GM23248 (cell line): ENCODE measurements at regions not wholly inside any gene's neighbourhood (a gene's known extent, or its start where the extent isn't known, plus 50 kb on each side); places are given as distances from the start of the nearest gene placed in this dataset.

ENCODE experiments used
- DNase-seq: peaks from one replicate; pipeline ENCODE4 v3.0.0-alpha.2; 2015
- H2AFZ ChIP-seq: fragments of 200-600 bp; sonication (generic); 2 replicates; pipeline ENCODE4 v1.6.1; 2016; ENCODE audit warnings: antibody characterized with exemption
- H3F3A ChIP-seq: fragments of 200-600 bp; sonication (generic); 2 replicates; pipeline ENCODE4 v1.6.1; 2016; ENCODE audit warnings: mild to moderate bottlenecking, antibody characterized with exemption, mixed run types; ENCODE audit not compliant: insufficient read depth
- H3K27ac ChIP-seq: fragments of 200-600 bp; sonication (generic); 2 replicates; pipeline ENCODE4 v1.5.1; 2016; ENCODE audit warnings: mild to moderate bottlenecking
- H3K27me3 ChIP-seq: fragments of 200-600 bp; sonication (generic); replicated peaks from 2 replicates; pipeline ENCODE4 v1.6.1; 2016; ENCODE audit warnings: mild to moderate bottlenecking; ENCODE audit not compliant: insufficient read depth
- H3K36me3 ChIP-seq: fragments of 200-600 bp; sonication (generic); 2 replicates; pipeline ENCODE4 v1.6.1; 2016; ENCODE audit warnings: low read depth, mild to moderate bottlenecking
- H3K4me1 ChIP-seq: fragments of 200-600 bp; sonication (generic); 2 replicates; pipeline ENCODE4 v1.6.1; 2016; ENCODE audit warnings: mild to moderate bottlenecking; ENCODE audit not compliant: insufficient read depth
- H3K4me2 ChIP-seq: fragments of 200-600 bp; sonication (generic); one replicate; pipeline ENCODE4 v1.6.1; 2016; ENCODE audit warnings: mild to moderate bottlenecking; ENCODE audit not compliant: unreplicated experiment
- H3K4me3 ChIP-seq: fragments of 200-600 bp; sonication (generic); 2 replicates; pipeline ENCODE4 v1.5.1; 2016; ENCODE audit warnings: mild to moderate bottlenecking
- H3K79me2 ChIP-seq: fragments of 200-600 bp; sonication (generic); 2 replicates; pipeline ENCODE4 v1.6.1; 2016; ENCODE audit warnings: mild to moderate bottlenecking; ENCODE audit not compliant: insufficient read depth
- H3K9ac ChIP-seq: fragments of 200-600 bp; sonication (generic); 2 replicates; pipeline ENCODE4 v1.6.1; 2016; ENCODE audit warnings: mild to moderate bottlenecking
- H3K9me2 ChIP-seq: fragments of 200-600 bp; sonication (generic); 2 replicates; pipeline ENCODE4 v1.6.1; 2016; ENCODE audit warnings: mixed run types, mild to moderate bottlenecking, moderate library complexity; ENCODE audit not compliant: insufficient read depth
- H3K9me3 ChIP-seq: fragments of 200-600 bp; sonication (generic); one replicate; pipeline ENCODE4 v1.6.1; 2017; ENCODE audit warnings: low read depth
- H4K20me1 ChIP-seq: fragments of 200-600 bp; sonication (generic); 2 replicates; pipeline ENCODE4 v1.6.0; 2016; ENCODE audit not compliant: insufficient read depth
- EZH2 ChIP-seq: fragments of 200-600 bp; sonication (generic); IDR thresholded peaks from 2 replicates; pipeline ENCODE4 v1.6.1; 2018; ENCODE audit warnings: antibody characterized with exemption, mild to moderate bottlenecking; ENCODE audit not compliant: insufficient read depth, poor library complexity, severe bottlenecking
- EZH2phosphoT487 ChIP-seq: fragments of 200-600 bp; sonication (generic); IDR thresholded peaks from 2 replicates; pipeline ENCODE4 v1.6.1; 2018; ENCODE audit warnings: antibody characterized with exemption, moderate library complexity, mild to moderate bottlenecking, low read depth; ENCODE audit not compliant: insufficient read depth
- WGBS, 2 experiments: methylation state at CpG; one replicate each; pipeline ENCODE4 v1.1.6; 2015 to 2017; ENCODE audit warnings: low lambda C conversion rate in 2 of 2, low coverage in 1 of 2; ENCODE audit errors: missing lambda C conversion rate in 2 of 2; 5-methylcytosine and 5-hydroxymethylcytosine counted together
- in situ Hi-C: fragments of 300-500 bp; cut with MboI; formaldehyde crosslinking; loops from 2 replicates; pipeline ENCODE4 v1.15.0; 2020

DNA sequence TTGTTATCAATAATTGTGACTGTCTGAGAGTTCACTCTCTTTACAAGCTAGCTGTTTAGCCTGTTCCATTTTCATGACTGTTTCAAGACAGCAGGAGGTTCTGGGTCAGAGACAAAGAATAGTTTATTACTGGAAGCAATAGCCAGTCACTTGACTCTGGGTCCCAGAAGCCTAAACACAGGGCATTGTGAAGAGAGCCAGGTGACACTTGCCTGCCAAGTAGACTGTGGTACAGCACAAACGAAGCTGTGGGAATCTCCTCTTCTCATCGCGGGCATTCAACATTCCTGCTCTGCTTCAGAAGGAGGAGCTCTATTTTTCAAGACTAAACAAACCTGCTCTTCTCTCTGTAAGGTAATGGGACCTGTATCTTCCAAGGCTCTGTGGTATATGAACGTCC, 485.1 kb downstream of the TRIML1 start:
- no peak overlapping the region for H3K27ac ChIP-seq
- 2 to 3% methylated on average over 4 of the region's 4 CpGs for WGBS, 2 experiments
- no peak overlapping the region for H3K4me2 ChIP-seq
- H4K20me1 ChIP-seq: no peaks in the 10 kb centered on the region
- H3K4me3 ChIP-seq: no peak overlapping the region
- H3K79me2 ChIP-seq: no peaks in the 10 kb centered on the region
- no peak for DNase-seq
- in situ Hi-C loops: no loop called here
- no peaks in the 10 kb centered on the region for H3K9me2 ChIP-seq
- H3F3A ChIP-seq: no peaks in the 10 kb centered on the region
- H3K4me1 ChIP-seq: no peaks in the 10 kb centered on the region
- no peak overlapping the region for H2AFZ ChIP-seq
- TF ChIP-seq EZH2 (no peak), EZH2phosphoT487 (no peak)
- no peaks in the 10 kb centered on the region for H3K36me3 ChIP-seq
- no peak overlapping the region for H3K9ac ChIP-seq
- no peaks in the 10 kb centered on the region for H3K27me3 ChIP-seq
- H3K9me3 ChIP-seq: no peaks in the 10 kb centered on the region

GRCh38 chr4:188627892-188628291, 488.7 kb downstream of the TRIML1 start:
- no peaks in the 10 kb centered on the region for H3K36me3 ChIP-seq
- no peaks in the 10 kb centered on the region for H3K79me2 ChIP-seq
- 16 to 22% methylated on average over 1 of the region's 1 CpG for WGBS, 2 experiments
- H3K4me2 ChIP-seq: no peak overlapping the region
- no peaks in the 10 kb centered on the region for H3K9me3 ChIP-seq
- DNase-seq: no peak
- TF ChIP-seq EZH2phosphoT487 (no peak), EZH2 (no peak)
- in situ Hi-C loops: no loop called here
- H3K4me3 ChIP-seq: no peak overlapping the region
- H3K9me2 ChIP-seq: no peaks in the 10 kb centered on the region
- H3K4me1 ChIP-seq: no peaks in the 10 kb centered on the region
- no peaks in the 10 kb centered on the region for H4K20me1 ChIP-seq
- H3K27ac ChIP-seq: no peak overlapping the region
- H3K27me3 ChIP-seq: no peaks in the 10 kb centered on the region
- no peak overlapping the region for H3K9ac ChIP-seq
- H3F3A ChIP-seq: no peaks in the 10 kb centered on the region
- H2AFZ ChIP-seq: no peak overlapping the region

GRCh38 chr4:188639479-188640100, 500.3 kb downstream of the TRIML1 start:
- Histone ChIP-seq H3K27ac (no peak overlapping the region), H3K9ac (no peak overlapping the region), H3K27me3 (no peaks in the 10 kb centered on the region), H3K4me2 (no peak overlapping the region), H2AFZ (no peak overlapping the region), H3F3A (no peaks in the 10 kb centered on the region), H3K9me3 (no peaks in the 10 kb centered on the region), H4K20me1 (no peaks in the 10 kb centered on the region), H3K4me1 (no peaks in the 10 kb centered on the region), H3K36me3 (no peaks in the 10 kb centered on the region), H3K4me3 (no peak overlapping the region), H3K9me2 (no peaks in the 10 kb centered on the region), H3K79me2 (no peaks in the 10 kb centered on the region)
- in situ Hi-C loops: no loop called here
- DNase-seq: no peak
- WGBS, 2 experiments: 11 to 19% methylated on average over 4 of the region's 4 CpGs
- TF ChIP-seq EZH2phosphoT487 (no peak), EZH2 (no peak)

- TF ChIP-seq EZH2: no peak
- no peak for TF ChIP-seq EZH2phosphoT487
- Histone ChIP-seq H3K27ac (no peak overlapping the region), H3K27me3 (no peaks in the 10 kb centered on the region), H3K9me2 (no peaks in the 10 kb centered on the region), H3K36me3 (no peaks in the 10 kb centered on the region), H4K20me1 (no peaks in the 10 kb centered on the region), H2AFZ (no peak overlapping the region), H3K4me3 (no peak overlapping the region), H3F3A (no peaks in the 10 kb centered on the region), H3K9ac (no peak overlapping the region), H3K79me2 (no peaks in the 10 kb centered on the region), H3K4me2 (no peak overlapping the region), H3K4me1 (no peaks in the 10 kb centered on the region), H3K9me3 (no peaks in the 10 kb centered on the region)
- in situ Hi-C loops: no loop called here
- 6 to 10% methylated on average over 2 of the region's 2 CpGs for WGBS, 2 experiments
- no peak for DNase-seq
Observed at GRCh38 chr4:188647820-188648370, 508.7 kb downstream of the TRIML1 start.
